ENCODE measurements at regions not wholly inside any gene's neighbourhood (a gene's known extent, or its start where the extent isn't known, plus 50 kb on each side); places are given as distances from the start of the nearest gene placed in this dataset.

DNA sequence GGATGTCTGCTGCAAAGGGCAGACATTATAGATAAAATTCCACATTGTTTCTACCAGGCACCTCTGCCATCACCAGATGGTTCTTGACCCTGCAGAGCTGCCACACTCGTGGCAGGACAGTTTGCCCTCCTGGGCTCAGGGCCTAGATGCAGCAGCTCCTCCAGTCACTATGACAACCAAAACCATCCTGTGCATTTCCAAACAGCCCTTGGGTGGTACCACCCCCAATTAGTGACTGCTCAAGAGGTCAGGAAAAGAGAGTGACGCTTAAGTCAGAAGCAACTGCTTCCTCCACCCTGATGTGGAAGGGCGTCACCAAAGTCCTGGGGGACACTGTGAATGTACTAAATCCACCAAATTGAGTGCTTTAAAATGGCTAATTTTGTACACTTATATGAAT lies 109.2 kb downstream of the C16orf95 start:
- no peak for TF ChIP-seq POLR2AphosphoS5 (IDR thresholded peaks at IDR 0.05; ENCODE audit: insufficient read depth in 1 of 2, low read depth in 1 of 2)
- TF ChIP-seq, protein P1, sequence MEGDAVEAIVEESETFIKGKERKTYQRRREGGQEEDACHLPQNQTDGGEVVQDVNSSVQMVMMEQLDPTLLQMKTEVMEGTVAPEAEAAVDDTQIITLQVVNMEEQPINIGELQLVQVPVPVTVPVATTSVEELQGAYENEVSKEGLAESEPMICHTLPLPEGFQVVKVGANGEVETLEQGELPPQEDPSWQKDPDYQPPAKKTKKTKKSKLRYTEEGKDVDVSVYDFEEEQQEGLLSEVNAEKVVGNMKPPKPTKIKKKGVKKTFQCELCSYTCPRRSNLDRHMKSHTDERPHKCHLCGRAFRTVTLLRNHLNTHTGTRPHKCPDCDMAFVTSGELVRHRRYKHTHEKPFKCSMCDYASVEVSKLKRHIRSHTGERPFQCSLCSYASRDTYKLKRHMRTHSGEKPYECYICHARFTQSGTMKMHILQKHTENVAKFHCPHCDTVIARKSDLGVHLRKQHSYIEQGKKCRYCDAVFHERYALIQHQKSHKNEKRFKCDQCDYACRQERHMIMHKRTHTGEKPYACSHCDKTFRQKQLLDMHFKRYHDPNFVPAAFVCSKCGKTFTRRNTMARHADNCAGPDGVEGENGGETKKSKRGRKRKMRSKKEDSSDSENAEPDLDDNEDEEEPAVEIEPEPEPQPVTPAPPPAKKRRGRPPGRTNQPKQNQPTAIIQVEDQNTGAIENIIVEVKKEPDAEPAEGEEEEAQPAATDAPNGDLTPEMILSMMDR (IDR thresholded peaks at IDR 0.05): no peak

Data from vagina (tissue), 2 donors.